OCI-LY1 (cell line): ENCODE measurements at regions not wholly inside any gene's neighbourhood (a gene's known extent, or its start where the extent isn't known, plus 50 kb on each side); places are given as distances from the start of the nearest gene placed in this dataset.

Experiments
- H2AFZ ChIP-seq: fragments of 200-600 bp; sonication (generic), shearing (Covaris generic); 2 replicates; pipeline ENCODE4 v1.6.0; 2014; ENCODE audit warnings: antibody characterized with exemption, mild to moderate bottlenecking, low read length
- H3F3A ChIP-seq: fragments of 200-600 bp; sonication (generic), shearing (Covaris generic); 2 replicates; pipeline ENCODE4 v1.6.0; 2014; ENCODE audit warnings: mild to moderate bottlenecking, antibody characterized with exemption, low read length, moderate library complexity; ENCODE audit not compliant: insufficient read depth
- H3K27ac ChIP-seq: fragments of 200-600 bp; sonication (generic); 2 replicates; pipeline ENCODE4 v1.5.1; 2014; ENCODE audit warnings: low read length, mixed run types, mild to moderate bottlenecking, low read depth; ENCODE audit not compliant: poor library complexity, severe bottlenecking
- H3K27me3 ChIP-seq: fragments of 200-600 bp; sonication (generic); 2 replicates; pipeline ENCODE4 v1.6.0; 2014; ENCODE audit warnings: antibody characterized with exemption, mild to moderate bottlenecking, low read length, moderate library complexity; ENCODE audit not compliant: insufficient read depth
- H3K36me3 ChIP-seq: fragments of 200-600 bp; sonication (generic); 2 replicates; pipeline ENCODE4 v1.6.1; 2014; ENCODE audit warnings: mild to moderate bottlenecking, antibody characterized with exemption, low read length, moderate library complexity, mixed read lengths; ENCODE audit not compliant: insufficient read depth
- H3K4me1 ChIP-seq: fragments of 200-600 bp; sonication (generic); 2 replicates; pipeline ENCODE4 v1.5.1; 2014; ENCODE audit warnings: mild to moderate bottlenecking, low read length, moderate library complexity; ENCODE audit not compliant: insufficient read depth, severe bottlenecking
- H3K4me2 ChIP-seq: fragments of 200-600 bp; sonication (generic), shearing (Covaris generic); 2 replicates; pipeline ENCODE4 v1.6.1; 2014; ENCODE audit warnings: low read length
- H3K4me3 ChIP-seq: fragments of 200-600 bp; sonication (generic); 2 replicates; pipeline ENCODE4 v1.5.1; 2014; ENCODE audit warnings: low read length, low read depth, mild to moderate bottlenecking, mixed read lengths; ENCODE audit not compliant: poor library complexity, severe bottlenecking
- H3K79me2 ChIP-seq: fragments of 200-600 bp; shearing (Covaris generic); 2 replicates; pipeline ENCODE4 v1.6.1; 2016; ENCODE audit warnings: mixed run types, low read length, mixed read lengths; ENCODE audit not compliant: insufficient read depth
- H3K9ac ChIP-seq: fragments of 200-600 bp; sonication (generic), shearing (Covaris generic); 2 replicates; pipeline ENCODE4 v1.6.1; 2014; ENCODE audit warnings: mild to moderate bottlenecking, low read length, mixed read lengths
- H3K9me2 ChIP-seq: fragments of 200-600 bp; sonication (generic), shearing (Covaris generic); 2 replicates; pipeline ENCODE4 v1.6.1; 2014; ENCODE audit warnings: low read depth, mild to moderate bottlenecking, low read length, mixed read lengths
- H3K9me3 ChIP-seq: fragments of 200-600 bp; shearing (Covaris generic); 2 replicates; pipeline ENCODE4 v1.6.1; 2014; ENCODE audit warnings: low read length, mixed read lengths
- H4K20me1 ChIP-seq: fragments of 200-600 bp; sonication (generic), shearing (Covaris generic); 2 replicates; pipeline ENCODE4 v1.6.0; 2016; ENCODE audit warnings: mild to moderate bottlenecking, low read length; ENCODE audit not compliant: insufficient read depth
- EZH2 ChIP-seq: fragments of 200-600 bp; sonication (generic), shearing (Covaris generic); IDR thresholded peaks from 2 replicates; pipeline ENCODE4 v1.8.0; 2017; ENCODE audit warnings: borderline replicate concordance, mixed run types, mild to moderate bottlenecking, antibody characterized with exemption, low read length, moderate library complexity, mixed read lengths
- TF ChIP-seq, protein P1 (sequence below): fragments of 200-600 bp; sonication (generic), shearing (Covaris generic); IDR thresholded peaks from 2 replicates; pipeline ENCODE4 v1.5.1; 2017; ENCODE audit warnings: mild to moderate bottlenecking, antibody characterized with exemption, low read length, moderate library complexity, mixed read lengths

DNA sequence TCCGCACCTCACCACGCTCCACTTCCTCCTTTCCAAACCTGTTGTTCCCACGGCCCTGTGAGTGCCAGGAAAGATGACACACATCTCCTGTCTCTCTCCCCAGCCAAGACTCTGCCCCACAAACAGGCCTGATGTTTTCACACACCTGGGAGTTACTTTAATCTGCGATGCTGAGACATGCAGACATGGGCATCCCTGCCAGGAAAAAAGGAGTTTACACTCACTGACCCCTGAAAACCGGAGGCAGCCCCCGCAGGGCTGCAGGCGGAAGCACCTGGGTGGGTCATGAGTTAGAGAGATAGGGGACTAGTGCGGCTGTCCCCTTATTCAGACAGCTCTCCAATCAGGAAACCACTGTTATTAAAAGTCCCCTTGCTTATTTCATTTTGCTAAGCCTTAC is 106.4 kb upstream of the CARD11 start:
- no peaks in the 10 kb centered on the region for H3F3A ChIP-seq
- H3K4me1 ChIP-seq = peaks cover 10% of the 10 kb centered on the region
- no peaks in the 10 kb centered on the region for H3K9me3 ChIP-seq
- H3K79me2 ChIP-seq = no peaks in the 10 kb centered on the region
- no peaks in the 10 kb centered on the region for H4K20me1 ChIP-seq
- TF ChIP-seq EZH2 = no peak
- TF ChIP-seq, protein P1, sequence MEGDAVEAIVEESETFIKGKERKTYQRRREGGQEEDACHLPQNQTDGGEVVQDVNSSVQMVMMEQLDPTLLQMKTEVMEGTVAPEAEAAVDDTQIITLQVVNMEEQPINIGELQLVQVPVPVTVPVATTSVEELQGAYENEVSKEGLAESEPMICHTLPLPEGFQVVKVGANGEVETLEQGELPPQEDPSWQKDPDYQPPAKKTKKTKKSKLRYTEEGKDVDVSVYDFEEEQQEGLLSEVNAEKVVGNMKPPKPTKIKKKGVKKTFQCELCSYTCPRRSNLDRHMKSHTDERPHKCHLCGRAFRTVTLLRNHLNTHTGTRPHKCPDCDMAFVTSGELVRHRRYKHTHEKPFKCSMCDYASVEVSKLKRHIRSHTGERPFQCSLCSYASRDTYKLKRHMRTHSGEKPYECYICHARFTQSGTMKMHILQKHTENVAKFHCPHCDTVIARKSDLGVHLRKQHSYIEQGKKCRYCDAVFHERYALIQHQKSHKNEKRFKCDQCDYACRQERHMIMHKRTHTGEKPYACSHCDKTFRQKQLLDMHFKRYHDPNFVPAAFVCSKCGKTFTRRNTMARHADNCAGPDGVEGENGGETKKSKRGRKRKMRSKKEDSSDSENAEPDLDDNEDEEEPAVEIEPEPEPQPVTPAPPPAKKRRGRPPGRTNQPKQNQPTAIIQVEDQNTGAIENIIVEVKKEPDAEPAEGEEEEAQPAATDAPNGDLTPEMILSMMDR = no peak
- no peak overlapping the region for H3K9ac ChIP-seq
- H3K9me2 ChIP-seq = no peaks in the 10 kb centered on the region
- no peaks in the 10 kb centered on the region for H3K27me3 ChIP-seq
- H3K36me3 ChIP-seq = no peaks in the 10 kb centered on the region
- no peak overlapping the region for H3K27ac ChIP-seq
- H3K4me2 ChIP-seq = no peak overlapping the region
- no peak overlapping the region for H2AFZ ChIP-seq
- no peak overlapping the region for H3K4me3 ChIP-seq

DNA sequence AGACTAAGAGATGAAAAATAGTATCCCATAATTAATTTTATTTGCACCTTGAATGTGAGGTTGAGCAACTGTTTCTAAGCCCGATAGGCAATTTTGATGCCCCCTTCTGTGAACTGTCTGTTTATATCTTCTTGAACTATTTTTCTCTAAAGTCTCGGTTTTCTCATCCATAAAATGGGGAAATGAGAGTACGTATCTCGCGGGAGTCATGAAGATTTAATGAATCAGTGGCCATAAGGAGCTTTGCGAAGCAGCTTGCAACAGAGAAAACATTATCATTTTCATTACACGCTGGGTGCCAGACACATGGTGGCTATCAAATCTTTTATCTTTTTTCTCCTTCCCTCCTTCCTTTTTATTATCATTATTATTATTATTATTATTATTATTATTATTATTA is 108.1 kb upstream of the CARD11 start:
- H3K9me2 ChIP-seq = no peaks in the 10 kb centered on the region
- H4K20me1 ChIP-seq = no peaks in the 10 kb centered on the region
- no peaks in the 10 kb centered on the region for H3F3A ChIP-seq
- no peaks in the 10 kb centered on the region for H3K36me3 ChIP-seq
- no peaks in the 10 kb centered on the region for H3K27me3 ChIP-seq
- no peak overlapping the region for H3K9ac ChIP-seq
- H3K79me2 ChIP-seq = no peaks in the 10 kb centered on the region
- TF ChIP-seq, protein P1 = no peak
- TF ChIP-seq EZH2 = no peak
- no peak overlapping the region for H3K27ac ChIP-seq
- H3K4me2 ChIP-seq = no peak overlapping the region
- no peaks in the 10 kb centered on the region for H3K9me3 ChIP-seq
- no peak overlapping the region for H3K4me3 ChIP-seq
- H3K4me1 ChIP-seq = peaks cover 10% of the 10 kb centered on the region
- H2AFZ ChIP-seq = no peak overlapping the region

DNA sequence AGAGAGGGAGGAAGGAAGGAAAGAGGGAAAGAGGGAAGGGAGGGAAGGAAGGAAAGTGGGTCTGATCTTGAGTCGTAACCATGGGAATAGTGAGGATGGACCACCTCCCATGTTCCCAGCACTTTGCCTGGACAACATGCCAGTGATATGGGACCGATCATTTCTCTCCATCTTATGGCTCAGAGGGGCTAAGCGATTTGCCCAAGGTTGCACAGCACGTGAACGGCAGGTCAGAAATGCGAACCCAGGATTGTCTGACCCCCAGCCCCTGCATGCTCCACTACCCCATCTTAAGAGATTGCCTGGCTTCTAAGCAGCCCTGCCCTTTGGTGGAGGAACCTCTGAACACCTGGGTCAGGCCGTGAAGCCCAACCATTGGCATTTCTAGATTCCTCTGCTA is 109.0 kb upstream of the CARD11 start:
- Histone ChIP-seq H3K9ac (no peak overlapping the region), H3K79me2 (no peaks in the 10 kb centered on the region), H3K4me3 (no peak overlapping the region), H3K27me3 (peaks cover under 1% of the 10 kb centered on the region; the same call in 1 of the 2 replicates), H3K4me1 (peaks cover 10% of the 10 kb centered on the region), H3F3A (no peaks in the 10 kb centered on the region), H3K36me3 (no peaks in the 10 kb centered on the region), H3K9me2 (no peaks in the 10 kb centered on the region), H3K4me2 (no peak overlapping the region), H2AFZ (no peak overlapping the region), H3K27ac (no peak overlapping the region), H4K20me1 (no peaks in the 10 kb centered on the region), H3K9me3 (no peaks in the 10 kb centered on the region)
- TF ChIP-seq, protein P1 = no peak
